ENCODE measurements at regions not wholly inside any gene's neighbourhood (a gene's known extent, or its start where the extent isn't known, plus 50 kb on each side); places are given as distances from the start of the nearest gene placed in this dataset.

GRCh38 chr5:14090755-14091154 lies 52.4 kb upstream of the TRIO start:
- ATAC-seq (no peak), DNase-seq (ENCODE audit: low spot score) (no peak)
- Mint-ChIP-seq H3K4me1 (peaks cover 8% of the 10 kb centered on the region), H3K9me3 (peaks cover 26% of the 10 kb centered on the region), H3K27me3 (ENCODE audit: low read depth) (no peaks in the 10 kb centered on the region), H3K4me3 (no peak overlapping the region), H3K36me3 (peaks cover 7% of the 10 kb centered on the region), H3K27ac (no peak overlapping the region)
- no peak for TF ChIP-seq SOX15 (CRISPR knock-in tag; IDR thresholded peaks at IDR 0.05)
- TF ChIP-seq EMX1 (CRISPR knock-in tag; IDR thresholded peaks at IDR 0.05): no peak
- no peak for TF ChIP-seq ZNF219 (CRISPR knock-in tag; IDR thresholded peaks at IDR 0.05; ENCODE audit: borderline replicate concordance)
- TF ChIP-seq ZMAT4 (CRISPR knock-in tag; IDR thresholded peaks at IDR 0.05): no peak
- no peak for TF ChIP-seq NR2C2 (CRISPR knock-in tag; IDR thresholded peaks at IDR 0.05)
- TF ChIP-seq, protein P1, sequence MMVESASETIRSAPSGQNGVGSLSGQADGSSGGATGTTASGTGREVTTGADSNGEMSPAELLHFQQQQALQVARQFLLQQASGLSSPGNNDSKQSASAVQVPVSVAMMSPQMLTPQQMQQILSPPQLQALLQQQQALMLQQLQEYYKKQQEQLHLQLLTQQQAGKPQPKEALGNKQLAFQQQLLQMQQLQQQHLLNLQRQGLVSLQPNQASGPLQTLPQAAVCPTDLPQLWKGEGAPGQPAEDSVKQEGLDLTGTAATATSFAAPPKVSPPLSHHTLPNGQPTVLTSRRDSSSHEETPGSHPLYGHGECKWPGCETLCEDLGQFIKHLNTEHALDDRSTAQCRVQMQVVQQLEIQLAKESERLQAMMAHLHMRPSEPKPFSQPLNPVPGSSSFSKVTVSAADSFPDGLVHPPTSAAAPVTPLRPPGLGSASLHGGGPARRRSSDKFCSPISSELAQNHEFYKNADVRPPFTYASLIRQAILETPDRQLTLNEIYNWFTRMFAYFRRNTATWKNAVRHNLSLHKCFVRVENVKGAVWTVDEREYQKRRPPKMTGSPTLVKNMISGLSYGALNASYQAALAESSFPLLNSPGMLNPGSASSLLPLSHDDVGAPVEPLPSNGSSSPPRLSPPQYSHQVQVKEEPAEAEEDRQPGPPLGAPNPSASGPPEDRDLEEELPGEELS (CRISPR knock-in tag; IDR thresholded peaks at IDR 0.05): no peak
- POLR2A ChIA-PET: no interaction called here
- CTCF ChIA-PET: no interaction called here

DNA sequence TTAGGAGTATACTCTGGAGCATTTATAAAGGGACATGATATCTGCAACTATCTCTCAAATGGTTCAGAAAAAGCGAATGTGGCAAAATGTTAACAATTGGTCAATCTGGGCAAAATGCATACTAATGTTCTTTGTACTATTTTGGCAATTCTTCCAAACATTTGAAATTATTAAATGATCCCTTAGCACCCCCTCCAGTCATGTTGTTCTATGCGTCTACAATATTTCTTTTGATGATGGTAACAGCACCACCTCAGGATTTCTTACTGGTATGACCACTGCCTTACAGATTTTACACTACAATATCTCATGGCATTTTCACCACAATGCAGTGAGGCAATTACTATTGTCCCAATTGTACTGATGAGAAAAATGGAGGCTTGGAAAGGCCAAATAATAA lies 52.9 kb upstream of the TRIO start:
- TF ChIP-seq, protein P2, sequence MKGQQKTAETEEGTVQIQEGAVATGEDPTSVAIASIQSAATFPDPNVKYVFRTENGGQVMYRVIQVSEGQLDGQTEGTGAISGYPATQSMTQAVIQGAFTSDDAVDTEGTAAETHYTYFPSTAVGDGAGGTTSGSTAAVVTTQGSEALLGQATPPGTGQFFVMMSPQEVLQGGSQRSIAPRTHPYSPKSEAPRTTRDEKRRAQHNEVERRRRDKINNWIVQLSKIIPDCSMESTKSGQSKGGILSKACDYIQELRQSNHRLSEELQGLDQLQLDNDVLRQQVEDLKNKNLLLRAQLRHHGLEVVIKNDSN (CRISPR knock-in tag; IDR thresholded peaks at IDR 0.05): no peak
- Mint-ChIP-seq H3K27me3 (ENCODE audit: low read depth) (no peaks in the 10 kb centered on the region), H3K4me3 (no peak overlapping the region), H3K9me3 (peaks cover 26% of the 10 kb centered on the region), H3K27ac (no peak overlapping the region), H3K36me3 (peaks cover 7% of the 10 kb centered on the region), H3K4me1 (peaks cover 8% of the 10 kb centered on the region)
- POLR2A ChIA-PET: no interaction called here
- no peak for ATAC-seq
- no peak for DNase-seq (ENCODE audit: low spot score)
- CTCF ChIA-PET: interaction anchor here (1.1 kb wide), 1 partner anchor 133 kb away, joined by 3 read pairs; no protein-coding TSS in a partner anchor

- no peak overlapping the region for H3K4me3 Mint-ChIP-seq
- peaks cover 8% of the 10 kb centered on the region for H3K4me1 Mint-ChIP-seq
- H3K36me3 Mint-ChIP-seq: peaks cover 7% of the 10 kb centered on the region
- no peak overlapping the region for H3K27ac Mint-ChIP-seq
- CTCF ChIA-PET: interaction anchor here (1.1 kb wide), 1 partner anchor 132 kb away, joined by 3 read pairs; no protein-coding TSS in a partner anchor
- TF ChIP-seq SMAD4 (CRISPR knock-in tag; IDR thresholded peaks at IDR 0.05) (no peak), ETV6 (CRISPR knock-in tag; IDR thresholded peaks at IDR 0.05) (no peak), ESRRA (CRISPR knock-in tag; IDR thresholded peaks at IDR 0.05; ENCODE audit: borderline replicate concordance) (no peak), ZNF138 (CRISPR knock-in tag; conservative IDR thresholded peaks at IDR 0.05) (no peak), PREB (CRISPR knock-in tag; IDR thresholded peaks at IDR 0.05; ENCODE audit: borderline replicate concordance) (no peak), ZNF396 (CRISPR knock-in tag; IDR thresholded peaks at IDR 0.05; ENCODE audit: borderline replicate concordance) (no peak), JUN (CRISPR knock-in tag; IDR thresholded peaks at IDR 0.05) (no peak)
- TF ChIP-seq, protein P2 (CRISPR knock-in tag; IDR thresholded peaks at IDR 0.05): no peak
- no peak for DNase-seq (ENCODE audit: low spot score)
- POLR2A ChIA-PET: no interaction called here
- peaks cover 26% of the 10 kb centered on the region for H3K9me3 Mint-ChIP-seq
- no peaks in the 10 kb centered on the region for H3K27me3 Mint-ChIP-seq (ENCODE audit: low read depth)
- ATAC-seq: no peak
Observed at GRCh38 chr5:14089198-14089597, 53.9 kb upstream of the TRIO start.

DNA sequence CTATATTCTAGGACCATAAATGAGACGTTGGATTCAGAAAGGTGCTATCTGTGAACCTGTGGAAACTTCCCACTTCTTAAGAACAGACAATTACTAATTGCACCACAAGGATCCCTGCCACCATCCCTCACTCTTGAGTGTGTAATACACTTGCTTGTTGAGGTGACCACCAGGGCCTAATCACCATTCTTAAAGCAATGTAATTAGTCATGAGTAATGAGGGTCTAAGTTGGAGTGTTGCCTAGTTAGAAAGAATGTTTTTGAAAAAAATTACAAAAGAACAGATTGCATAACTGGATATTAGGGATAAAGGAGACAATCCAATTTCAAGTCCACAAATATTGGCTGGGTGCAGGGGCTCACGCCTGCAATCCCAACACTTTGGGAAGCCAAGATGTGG lies 56.9 kb upstream of the TRIO start:
- Mint-ChIP-seq H3K9me3 (peaks cover 24% of the 10 kb centered on the region), H3K4me1 (no peaks in the 10 kb centered on the region), H3K36me3 (peaks cover 7% of the 10 kb centered on the region), H3K4me3 (no peak overlapping the region), H3K27ac (no peak overlapping the region), H3K27me3 (ENCODE audit: low read depth) (no peaks in the 10 kb centered on the region)
- CTCF ChIA-PET: no interaction called here
- no peak for DNase-seq (ENCODE audit: low spot score)
- ATAC-seq: no peak
- POLR2A ChIA-PET: no interaction called here
- TF ChIP-seq, protein P3, sequence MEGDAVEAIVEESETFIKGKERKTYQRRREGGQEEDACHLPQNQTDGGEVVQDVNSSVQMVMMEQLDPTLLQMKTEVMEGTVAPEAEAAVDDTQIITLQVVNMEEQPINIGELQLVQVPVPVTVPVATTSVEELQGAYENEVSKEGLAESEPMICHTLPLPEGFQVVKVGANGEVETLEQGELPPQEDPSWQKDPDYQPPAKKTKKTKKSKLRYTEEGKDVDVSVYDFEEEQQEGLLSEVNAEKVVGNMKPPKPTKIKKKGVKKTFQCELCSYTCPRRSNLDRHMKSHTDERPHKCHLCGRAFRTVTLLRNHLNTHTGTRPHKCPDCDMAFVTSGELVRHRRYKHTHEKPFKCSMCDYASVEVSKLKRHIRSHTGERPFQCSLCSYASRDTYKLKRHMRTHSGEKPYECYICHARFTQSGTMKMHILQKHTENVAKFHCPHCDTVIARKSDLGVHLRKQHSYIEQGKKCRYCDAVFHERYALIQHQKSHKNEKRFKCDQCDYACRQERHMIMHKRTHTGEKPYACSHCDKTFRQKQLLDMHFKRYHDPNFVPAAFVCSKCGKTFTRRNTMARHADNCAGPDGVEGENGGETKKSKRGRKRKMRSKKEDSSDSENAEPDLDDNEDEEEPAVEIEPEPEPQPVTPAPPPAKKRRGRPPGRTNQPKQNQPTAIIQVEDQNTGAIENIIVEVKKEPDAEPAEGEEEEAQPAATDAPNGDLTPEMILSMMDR (IDR thresholded peaks at IDR 0.05): no peak
- TF ChIP-seq HMGA2 (CRISPR knock-in tag; IDR thresholded peaks at IDR 0.05) (no peak), JAZF1 (CRISPR knock-in tag; IDR thresholded peaks at IDR 0.05) (no peak), FOXP1 (CRISPR knock-in tag; IDR thresholded peaks at IDR 0.05; ENCODE audit: borderline replicate concordance) (no peak), CREB1 (CRISPR knock-in tag; IDR thresholded peaks at IDR 0.05) (no peak)
- TF ChIP-seq, protein P4, sequence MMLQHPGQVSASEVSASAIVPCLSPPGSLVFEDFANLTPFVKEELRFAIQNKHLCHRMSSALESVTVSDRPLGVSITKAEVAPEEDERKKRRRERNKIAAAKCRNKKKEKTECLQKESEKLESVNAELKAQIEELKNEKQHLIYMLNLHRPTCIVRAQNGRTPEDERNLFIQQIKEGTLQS (CRISPR knock-in tag; conservative IDR thresholded peaks at IDR 0.05): no peak
- TF ChIP-seq, protein P5, sequence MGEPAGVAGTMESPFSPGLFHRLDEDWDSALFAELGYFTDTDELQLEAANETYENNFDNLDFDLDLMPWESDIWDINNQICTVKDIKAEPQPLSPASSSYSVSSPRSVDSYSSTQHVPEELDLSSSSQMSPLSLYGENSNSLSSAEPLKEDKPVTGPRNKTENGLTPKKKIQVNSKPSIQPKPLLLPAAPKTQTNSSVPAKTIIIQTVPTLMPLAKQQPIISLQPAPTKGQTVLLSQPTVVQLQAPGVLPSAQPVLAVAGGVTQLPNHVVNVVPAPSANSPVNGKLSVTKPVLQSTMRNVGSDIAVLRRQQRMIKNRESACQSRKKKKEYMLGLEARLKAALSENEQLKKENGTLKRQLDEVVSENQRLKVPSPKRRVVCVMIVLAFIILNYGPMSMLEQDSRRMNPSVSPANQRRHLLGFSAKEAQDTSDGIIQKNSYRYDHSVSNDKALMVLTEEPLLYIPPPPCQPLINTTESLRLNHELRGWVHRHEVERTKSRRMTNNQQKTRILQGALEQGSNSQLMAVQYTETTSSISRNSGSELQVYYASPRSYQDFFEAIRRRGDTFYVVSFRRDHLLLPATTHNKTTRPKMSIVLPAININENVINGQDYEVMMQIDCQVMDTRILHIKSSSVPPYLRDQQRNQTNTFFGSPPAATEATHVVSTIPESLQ (CRISPR knock-in tag; IDR thresholded peaks at IDR 0.05): no peak

Data from WTC11 (cell line).